Adrenal gland (tissue), 9 donors: ENCODE measurements at regions not wholly inside any gene's neighbourhood (a gene's known extent, or its start where the extent isn't known, plus 50 kb on each side); places are given as distances from the start of the nearest gene placed in this dataset.

ENCODE experiments used
- DNase-seq, 7 donors: peaks; one replicate each; pipeline ENCODE4 v3.0.0-alpha.2; 2019 to 2020
- H3K27ac ChIP-seq, 5 donors: fragments of 200-600 bp; sonication (generic) in 4 of 5; 1 replicate in 3 of 5; 2 replicates in 2 of 5; pipeline versions ENCODE4 v1.5.1 to v1.8.0; 2016 to 2020; ENCODE audit warnings: mild to moderate bottlenecking in 1 of 5
- H3K27me3 ChIP-seq: fragments of 200-600 bp; 2 replicates; pipeline ENCODE4 v1.8.0; 2021
- H3K36me3 ChIP-seq, 2 donors: fragments of 200-600 bp; replicated peaks in 1 of 2; 1 replicate in 1 of 2; 2 replicates in 1 of 2; pipeline versions ENCODE4 v1.5.1 to v1.8.0; 2018 to 2022
- H3K4me1 ChIP-seq, 2 donors: fragments of 200-600 bp; replicated peaks in 1 of 2; 1 replicate in 1 of 2; 2 replicates in 1 of 2; pipeline versions ENCODE4 v1.5.1 to v1.8.0; 2018 to 2021
- H3K4me3 ChIP-seq, 4 donors: fragments of 200-600 bp; sonication (generic) in 3 of 4; one replicate each; pipeline ENCODE4 v1.5.1; 2016 to 2018
- H3K9me3 ChIP-seq, 3 donors: fragments of 200-600 bp; sonication (generic) in 1 of 3; replicated peaks in 1 of 3; 1 replicate in 2 of 3; 2 replicates in 1 of 3; pipeline versions ENCODE4 v1.5.1 to v1.8.0; 2016 to 2021
- CTCF ChIP-seq, 6 experiments: fragments of 450-650 bp in 4 of 6; fragments of 200-600 bp in 2 of 6; sonication (generic) in 1 of 6; IDR thresholded peaks; 1 replicate in 5 of 6; 2 replicates in 1 of 6; pipeline versions ENCODE4 v1.5.1 to v1.8.0; 2016 to 2021; ENCODE audit warnings: antibody characterized with exemption in 6 of 6, mild to moderate bottlenecking in 2 of 6, moderate library complexity in 1 of 6
- POLR2A ChIP-seq, 2 donors: fragments of 450-650 bp; IDR thresholded peaks; one replicate each; pipeline ENCODE4 v1.6.1; 2017; ENCODE audit warnings: antibody characterized with exemption in 2 of 2, mild to moderate bottlenecking in 2 of 2, moderate library complexity in 1 of 2
- WGBS, 4 donors: extraction: QIAGEN DNeasy Blood & Tissue Kit in 2 of 4; methylation state at CpG; one replicate each; pipeline versions ENCODE4 v1.1.5 to v1.1.7; 2013 to 2017; 5-methylcytosine and 5-hydroxymethylcytosine counted together
- intact Hi-C, 2 donors: fragments of 100-400 bp; cut with DNase I; formaldehyde crosslinking; loops; one replicate each; pipeline versions ENCODE4 v1.14.1 to v1.15.0; 2022 to 2023
- donor health status: healthy with polysubstance abuse.
- donor health status: Bipolar disorder and iron deficiency.
- donor health status: DM: yes; HTN: yes; CAD: no.
- donor health status: DM: no; HTN: no; CAD: no.
- donor health status: DM: no; HTN: no; CAD: no.

GRCh38 chr9:16960084-16960483, 89.6 kb upstream of the BNC2 start:
- DNase-seq = no peak
- no peaks in the 10 kb centered on the region for H3K36me3 ChIP-seq
- no peaks in the 10 kb centered on the region for H3K27me3 ChIP-seq
- 76 to 90% (median 82%) methylated on average over 2 of the region's 2 CpGs for WGBS, 4 donors
- no peak overlapping the region for H3K27ac ChIP-seq
- H3K4me3 ChIP-seq = no peak overlapping the region
- TF ChIP-seq CTCF (IDR thresholded peaks at IDR 0.05) (no peak), POLR2A (IDR thresholded peaks at IDR 0.05) (no peak)
- no peaks in the 10 kb centered on the region for H3K4me1 ChIP-seq
- intact Hi-C loops = no loop called here
- H3K9me3 ChIP-seq = peaks cover 0 to 6% (median 0%) of the 10 kb centered on the region in 3 donors

GRCh38 chr9:16959391-16959790, 88.9 kb upstream of the BNC2 start:
- H3K9me3 ChIP-seq = peaks cover 0 to 6% (median 0%) of the 10 kb centered on the region in 3 donors
- intact Hi-C loops = no loop called here
- H3K4me3 ChIP-seq = no peak overlapping the region
- no peaks in the 10 kb centered on the region for H3K4me1 ChIP-seq
- no peak for DNase-seq
- TF ChIP-seq POLR2A (IDR thresholded peaks at IDR 0.05) (no peak), CTCF (IDR thresholded peaks at IDR 0.05) (no peak)
- no peaks in the 10 kb centered on the region for H3K27me3 ChIP-seq
- no peak overlapping the region for H3K27ac ChIP-seq
- no peaks in the 10 kb centered on the region for H3K36me3 ChIP-seq

- no peak for DNase-seq
- Histone ChIP-seq H3K4me3 (no peak overlapping the region), H3K9me3 (peaks cover 0 to 6% (median 0%) of the 10 kb centered on the region in 3 donors), H3K4me1 (no peaks in the 10 kb centered on the region), H3K27me3 (no peaks in the 10 kb centered on the region), H3K27ac (no peak overlapping the region), H3K36me3 (no peaks in the 10 kb centered on the region)
- TF ChIP-seq CTCF (IDR thresholded peaks at IDR 0.05) = no peak
- TF ChIP-seq POLR2A (IDR thresholded peaks at IDR 0.05) = no peak
- intact Hi-C loops = no loop called here
- WGBS, 4 donors = 72 to 84% (median 77%) methylated on average over 2 of the region's 2 CpGs
These were observed 83.6 kb upstream of the BNC2 start for GRCh38 chr9:16954040-16954439.

GRCh38 chr9:16951502-16951901, 81.0 kb upstream of the BNC2 start:
- Histone ChIP-seq H3K4me1 (no peaks in the 10 kb centered on the region), H3K4me3 (no peak overlapping the region), H3K27ac (no peak overlapping the region), H3K9me3 (peaks cover 0 to 6% (median 0%) of the 10 kb centered on the region in 3 donors), H3K36me3 (no peaks in the 10 kb centered on the region), H3K27me3 (no peaks in the 10 kb centered on the region)
- TF ChIP-seq CTCF (IDR thresholded peaks at IDR 0.05) (no peak), POLR2A (IDR thresholded peaks at IDR 0.05) (no peak)
- 80 to 87% (median 84%) methylated on average over 2 of the region's 2 CpGs for WGBS, 4 donors
- no peak for DNase-seq
- intact Hi-C loops = no loop called here
